ENCODE measurements at regions not wholly inside any gene's neighbourhood (a gene's known extent, or its start where the extent isn't known, plus 50 kb on each side); places are given as distances from the start of the nearest gene placed in this dataset.

DNA sequence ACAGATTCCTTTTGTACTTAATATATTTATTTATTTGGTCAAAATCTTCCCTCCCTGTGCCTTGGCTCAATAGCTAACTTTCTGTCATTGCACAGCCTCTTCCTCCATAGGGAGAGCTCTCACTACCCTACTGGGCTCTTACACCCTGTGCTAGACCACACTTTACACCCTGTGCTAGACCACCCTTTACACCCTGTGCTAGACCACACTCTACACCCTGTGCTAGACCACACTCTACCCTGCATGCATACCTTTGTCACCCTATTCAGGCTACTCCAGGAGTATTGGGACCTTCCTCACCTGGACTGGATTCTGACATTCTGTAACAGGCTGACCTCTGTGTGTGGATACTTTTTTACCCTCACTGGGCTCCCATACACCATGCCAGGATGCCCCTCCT lies 298.5 kb upstream of the TPK1 start:
- no peak for DNase-seq
- no peak overlapping the region for H3K4me2 ChIP-seq (replicated peaks; ENCODE audit: extremely low read depth, low read length, poor library complexity, severe bottlenecking)
- no peak overlapping the region for H3K9ac ChIP-seq (ENCODE audit: insufficient read depth, low read length, poor library complexity, severe bottlenecking)
- Mint-ChIP-seq H3K4me1 (no peaks in the 10 kb centered on the region), H3K9me3 (peaks cover 0 to 11% (median 2%) of the 10 kb centered on the region in 7 donors), H3K27me3 (ENCODE audit: low read depth in 3 of 3) (no peaks in the 10 kb centered on the region), H3K4me3 (no peak overlapping the region), H3K27ac (no peak overlapping the region), H3K36me3 (no peaks in the 10 kb centered on the region)
- no peaks in the 10 kb centered on the region for H3K36me3 ChIP-seq (replicated peaks in 1 of 2; ENCODE audit: control insufficient read depth in 1 of 2, insufficient read depth in 2 of 2, low read length in 2 of 2)
- intact Hi-C loops (cut with micrococcal nuclease): no loop called here
- no peaks in the 10 kb centered on the region for H3K79me2 ChIP-seq (ENCODE audit: insufficient read depth, low read length)
- no peaks in the 10 kb centered on the region for H3K4me1 ChIP-seq (ENCODE audit: control insufficient read depth in 1 of 2, insufficient read depth in 2 of 2, low read length in 2 of 2)
- H4K20me1 ChIP-seq (ENCODE audit: insufficient read depth, low read length): no peaks in the 10 kb centered on the region
- peaks cover 0 to 12% of the 10 kb centered on the region in 2 donors for H3K9me3 ChIP-seq (replicated peaks in 1 of 2; ENCODE audit: control insufficient read depth in 1 of 2, insufficient read depth in 1 of 2, low read length in 2 of 2)
- no peaks in the 10 kb centered on the region for H3K27me3 ChIP-seq (ENCODE audit: control insufficient read depth in 2 of 2, insufficient read depth in 2 of 2, low read length in 2 of 2)
- no peak overlapping the region for H3K4me3 ChIP-seq (replicated peaks in 1 of 3; ENCODE audit: low read depth in 2 of 3, low read length in 3 of 3)
- H3K27ac ChIP-seq (ENCODE audit: low read depth in 1 of 2, low read length in 2 of 2): no peak overlapping the region
- H2AFZ ChIP-seq (ENCODE audit: insufficient read depth, low read depth, low read length, poor library complexity, severe bottlenecking): no peak overlapping the region
- TF ChIP-seq, protein P1, sequence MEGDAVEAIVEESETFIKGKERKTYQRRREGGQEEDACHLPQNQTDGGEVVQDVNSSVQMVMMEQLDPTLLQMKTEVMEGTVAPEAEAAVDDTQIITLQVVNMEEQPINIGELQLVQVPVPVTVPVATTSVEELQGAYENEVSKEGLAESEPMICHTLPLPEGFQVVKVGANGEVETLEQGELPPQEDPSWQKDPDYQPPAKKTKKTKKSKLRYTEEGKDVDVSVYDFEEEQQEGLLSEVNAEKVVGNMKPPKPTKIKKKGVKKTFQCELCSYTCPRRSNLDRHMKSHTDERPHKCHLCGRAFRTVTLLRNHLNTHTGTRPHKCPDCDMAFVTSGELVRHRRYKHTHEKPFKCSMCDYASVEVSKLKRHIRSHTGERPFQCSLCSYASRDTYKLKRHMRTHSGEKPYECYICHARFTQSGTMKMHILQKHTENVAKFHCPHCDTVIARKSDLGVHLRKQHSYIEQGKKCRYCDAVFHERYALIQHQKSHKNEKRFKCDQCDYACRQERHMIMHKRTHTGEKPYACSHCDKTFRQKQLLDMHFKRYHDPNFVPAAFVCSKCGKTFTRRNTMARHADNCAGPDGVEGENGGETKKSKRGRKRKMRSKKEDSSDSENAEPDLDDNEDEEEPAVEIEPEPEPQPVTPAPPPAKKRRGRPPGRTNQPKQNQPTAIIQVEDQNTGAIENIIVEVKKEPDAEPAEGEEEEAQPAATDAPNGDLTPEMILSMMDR (IDR thresholded peaks at IDR 0.05): no peak

DNA sequence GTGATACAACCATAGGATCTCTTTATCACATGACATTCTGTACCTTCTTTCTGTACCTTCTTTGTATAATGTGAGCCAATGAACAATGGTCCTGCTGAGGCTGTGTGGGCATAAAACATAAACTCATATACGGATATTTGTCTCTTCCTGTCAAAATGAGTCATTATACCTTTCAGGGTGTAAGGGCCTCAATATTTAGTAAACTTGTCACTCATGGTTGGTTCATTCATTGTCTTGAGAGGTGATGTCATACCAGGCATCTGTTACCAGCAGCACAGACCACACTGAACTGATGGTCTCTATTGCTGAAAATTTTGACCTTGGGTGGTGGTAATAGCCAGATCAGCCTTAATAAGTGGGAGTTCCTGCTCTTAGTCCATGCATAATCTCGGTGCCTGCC lies 287.6 kb upstream of the TPK1 start:
- Histone ChIP-seq H3K4me3 (replicated peaks in 1 of 3; ENCODE audit: low read depth in 2 of 3, low read length in 3 of 3) (no peak overlapping the region), H3K36me3 (replicated peaks in 1 of 2; ENCODE audit: control insufficient read depth in 1 of 2, insufficient read depth in 2 of 2, low read length in 2 of 2) (no peaks in the 10 kb centered on the region), H4K20me1 (ENCODE audit: insufficient read depth, low read length) (no peaks in the 10 kb centered on the region), H3K9me3 (replicated peaks in 1 of 2; ENCODE audit: control insufficient read depth in 1 of 2, insufficient read depth in 1 of 2, low read length in 2 of 2) (peaks cover 9 to 20% of the 10 kb centered on the region in 2 donors), H3K4me2 (replicated peaks; ENCODE audit: extremely low read depth, low read length, poor library complexity, severe bottlenecking) (no peak overlapping the region), H3K27ac (ENCODE audit: low read depth in 1 of 2, low read length in 2 of 2) (no peak overlapping the region), H2AFZ (ENCODE audit: insufficient read depth, low read depth, low read length, poor library complexity, severe bottlenecking) (no peak overlapping the region), H3K79me2 (ENCODE audit: insufficient read depth, low read length) (no peaks in the 10 kb centered on the region), H3K9ac (ENCODE audit: insufficient read depth, low read length, poor library complexity, severe bottlenecking) (no peak overlapping the region), H3K27me3 (ENCODE audit: control insufficient read depth in 2 of 2, insufficient read depth in 2 of 2, low read length in 2 of 2) (no peaks in the 10 kb centered on the region), H3K4me1 (ENCODE audit: control insufficient read depth in 1 of 2, insufficient read depth in 2 of 2, low read length in 2 of 2) (no peaks in the 10 kb centered on the region)
- WGBS (ENCODE audit: insufficient coverage): 100% methylated on average over 1 of the region's 2 CpGs
- DNase-seq: no peak
- Mint-ChIP-seq H3K27ac (no peak overlapping the region), H3K36me3 (no peaks in the 10 kb centered on the region), H3K27me3 (ENCODE audit: low read depth in 3 of 3) (no peaks in the 10 kb centered on the region), H3K9me3 (peaks cover 2 to 18% (median 13%) of the 10 kb centered on the region in 7 donors), H3K4me1 (no peaks in the 10 kb centered on the region), H3K4me3 (no peak overlapping the region)
- intact Hi-C loops (cut with micrococcal nuclease): no loop called here
- TF ChIP-seq, protein P1 (IDR thresholded peaks at IDR 0.05): no peak
